GM12873 (cell line): ENCODE measurements at regions not wholly inside any gene's neighbourhood (a gene's known extent, or its start where the extent isn't known, plus 50 kb on each side); places are given as distances from the start of the nearest gene placed in this dataset.

Experiments used
- TF ChIP-seq, protein P1 (sequence below): IDR thresholded peaks from 2 replicates; pipeline ENCODE4 v1.5.1; 2012; ENCODE audit warnings: low read depth, mild to moderate bottlenecking, moderate library complexity, low read length, control low read depth; ENCODE audit not compliant: insufficient read depth; ENCODE audit errors: missing control alignments

DNA sequence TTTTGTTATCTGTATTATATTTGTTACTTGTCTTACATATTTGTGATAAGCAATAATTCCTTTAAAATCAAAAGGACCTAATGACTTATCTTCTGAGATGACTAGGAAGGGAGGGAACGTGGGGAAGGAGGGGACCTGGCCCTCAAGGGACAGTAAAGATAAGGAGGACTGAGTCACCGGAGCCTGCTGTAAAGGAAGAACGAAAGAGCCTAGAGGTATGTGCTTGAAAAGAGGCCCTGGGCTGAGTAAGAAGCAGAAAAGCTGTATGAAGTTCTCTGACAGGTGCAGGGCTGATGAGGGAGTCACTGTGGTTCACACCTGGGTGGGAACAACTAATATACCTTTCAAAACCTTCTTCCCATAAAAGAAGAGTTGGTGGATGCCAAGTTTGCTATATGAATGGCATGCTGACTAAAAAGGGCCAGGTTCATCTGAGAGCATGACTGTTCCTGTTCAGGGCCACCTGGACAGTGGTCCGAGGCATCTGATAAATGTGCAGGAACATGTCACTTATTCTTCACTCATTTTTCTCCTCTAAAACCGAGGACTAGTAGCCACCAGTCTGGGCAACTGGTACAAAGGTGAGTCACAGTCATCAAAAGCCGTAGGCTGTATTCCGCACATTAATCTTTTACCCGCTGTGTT lies 111.3 kb downstream of the TNFAIP3 start:
- TF ChIP-seq, protein P1, sequence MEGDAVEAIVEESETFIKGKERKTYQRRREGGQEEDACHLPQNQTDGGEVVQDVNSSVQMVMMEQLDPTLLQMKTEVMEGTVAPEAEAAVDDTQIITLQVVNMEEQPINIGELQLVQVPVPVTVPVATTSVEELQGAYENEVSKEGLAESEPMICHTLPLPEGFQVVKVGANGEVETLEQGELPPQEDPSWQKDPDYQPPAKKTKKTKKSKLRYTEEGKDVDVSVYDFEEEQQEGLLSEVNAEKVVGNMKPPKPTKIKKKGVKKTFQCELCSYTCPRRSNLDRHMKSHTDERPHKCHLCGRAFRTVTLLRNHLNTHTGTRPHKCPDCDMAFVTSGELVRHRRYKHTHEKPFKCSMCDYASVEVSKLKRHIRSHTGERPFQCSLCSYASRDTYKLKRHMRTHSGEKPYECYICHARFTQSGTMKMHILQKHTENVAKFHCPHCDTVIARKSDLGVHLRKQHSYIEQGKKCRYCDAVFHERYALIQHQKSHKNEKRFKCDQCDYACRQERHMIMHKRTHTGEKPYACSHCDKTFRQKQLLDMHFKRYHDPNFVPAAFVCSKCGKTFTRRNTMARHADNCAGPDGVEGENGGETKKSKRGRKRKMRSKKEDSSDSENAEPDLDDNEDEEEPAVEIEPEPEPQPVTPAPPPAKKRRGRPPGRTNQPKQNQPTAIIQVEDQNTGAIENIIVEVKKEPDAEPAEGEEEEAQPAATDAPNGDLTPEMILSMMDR = no peak

DNA sequence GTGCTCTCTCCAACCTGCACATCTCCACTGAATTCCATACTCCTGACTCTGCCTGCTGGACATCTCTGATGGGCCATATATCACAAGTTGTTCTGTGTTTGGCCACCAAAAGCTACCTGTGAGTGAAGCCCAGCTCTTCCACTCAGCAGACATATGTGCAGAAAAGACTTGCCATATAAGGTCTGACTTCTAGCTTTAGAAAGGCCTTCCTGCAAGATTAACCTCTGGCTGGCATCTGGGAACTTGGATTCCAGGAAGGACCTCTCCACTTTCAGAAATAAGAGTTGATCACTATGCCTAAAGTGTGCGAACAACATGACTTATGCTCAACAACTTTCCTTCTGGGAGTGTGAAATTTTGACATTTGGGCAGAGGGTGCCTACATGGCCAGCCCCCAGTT lies 113.7 kb downstream of the TNFAIP3 start:
- TF ChIP-seq, protein P1 = no peak

DNA sequence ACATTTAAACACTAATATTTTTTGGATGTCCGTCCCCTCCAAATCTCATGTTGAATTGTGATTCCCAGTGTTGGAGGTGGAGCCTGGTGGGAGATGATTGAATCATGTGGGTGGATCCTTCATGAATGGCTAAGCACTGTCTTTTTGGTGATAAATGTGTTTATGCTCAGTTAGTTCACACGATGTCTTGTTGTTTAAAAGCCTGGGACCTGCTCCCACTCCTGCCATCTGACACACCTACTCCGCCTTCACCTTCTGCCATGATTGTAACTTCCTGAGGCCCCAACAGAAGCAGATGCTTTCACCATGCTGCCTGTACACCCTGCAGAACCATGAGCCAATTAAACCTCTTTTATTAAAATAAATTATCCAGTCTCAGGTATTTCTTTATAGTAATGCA lies 114.7 kb downstream of the TNFAIP3 start:
- TF ChIP-seq, protein P1 = no peak

- TF ChIP-seq, protein P1 = no peak
Observed at GRCh38 chr6:137982418-137983189, 115.5 kb downstream of the TNFAIP3 start.

DNA sequence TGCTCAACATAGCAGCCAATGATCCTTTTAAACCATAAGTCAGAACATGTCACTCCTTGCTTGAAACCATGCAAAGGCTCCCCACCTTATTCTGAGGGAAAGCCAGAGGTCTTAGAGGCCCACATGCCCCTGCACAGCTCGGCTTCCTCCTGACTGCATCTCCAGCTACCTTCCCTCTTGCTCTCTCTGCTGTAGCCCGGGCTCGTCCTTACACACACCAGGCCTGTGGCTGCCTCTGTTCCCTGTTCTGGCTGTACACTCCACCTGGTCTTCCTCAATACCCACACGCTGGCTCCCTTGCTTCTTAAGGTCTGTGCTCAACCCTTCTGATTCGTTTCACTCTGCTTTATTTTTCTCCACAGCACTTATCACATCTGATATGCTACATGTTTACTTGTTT lies 116.2 kb downstream of the TNFAIP3 start:
- TF ChIP-seq, protein P1 = no peak

- TF ChIP-seq, protein P1 = no peak
Observed at GRCh38 chr6:137989664-137990063, 117.6 kb downstream of the PERP start.

DNA sequence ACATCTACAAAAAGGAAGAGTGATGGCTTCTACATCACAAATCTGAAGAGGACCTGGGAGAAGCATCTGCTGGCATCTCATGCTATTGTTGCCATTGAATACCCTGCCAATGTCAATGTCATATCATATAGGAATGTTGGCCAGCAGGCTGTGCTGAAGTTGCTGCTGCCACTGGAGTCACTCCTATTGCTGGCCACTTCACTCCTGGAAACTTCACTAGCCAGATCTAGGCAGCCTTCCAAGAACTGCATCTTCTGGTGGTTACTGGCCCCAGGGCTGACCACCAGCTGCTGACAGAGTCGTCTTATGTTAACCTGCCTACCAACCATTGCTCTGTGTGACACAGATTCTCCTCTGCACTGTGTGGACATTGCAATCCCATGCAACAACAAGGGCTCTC lies 111.8 kb downstream of the PERP start:
- TF ChIP-seq, protein P1 = no peak
